WTC11 (cell line): ENCODE measurements at regions not wholly inside any gene's neighbourhood (a gene's known extent, or its start where the extent isn't known, plus 50 kb on each side); places are given as distances from the start of the nearest gene placed in this dataset.

Source experiments
- ATAC-seq: fragments of 200-7000 bp; cut with Tn5 transposase; 2 replicates; pipeline ENCODE4 v1.10.0; 2021; ENCODE audit warnings: mild to moderate bottlenecking, moderate library complexity
- CTCF ChIA-PET: fragments of 300-600 bp; sonication (Branson Sonifier 250); formaldehyde crosslinking; loops from one replicate; lab custom pipeline; 2021; ENCODE audit warnings: antibody characterized with exemption; lab: Charles Lee
- POLR2A ChIA-PET: fragments of 350-600 bp; sonication (Branson Sonifier 250); formaldehyde crosslinking; loops from one replicate; lab custom pipeline; 2021; ENCODE audit warnings: antibody characterized with exemption; lab: Charles Lee
- DNase-seq: peaks from one replicate; pipeline ENCODE4 v3.0.0; 2021; ENCODE audit warnings: low spot score
- H3K27ac Mint-ChIP-seq: 2 replicates; pipeline ENCODE4 v1.8.0; 2021; ENCODE audit warnings: mixed read lengths
- H3K27me3 Mint-ChIP-seq: 2 replicates; pipeline ENCODE4 v1.8.0; 2021; ENCODE audit warnings: low read depth, mild to moderate bottlenecking, moderate library complexity, mixed read lengths
- H3K36me3 Mint-ChIP-seq: 2 replicates; pipeline ENCODE4 v1.8.0; 2021; ENCODE audit warnings: mixed read lengths
- H3K4me1 Mint-ChIP-seq: 2 replicates; pipeline ENCODE4 v1.8.0; 2022; ENCODE audit warnings: mixed read lengths
- H3K4me3 Mint-ChIP-seq: 2 replicates; pipeline ENCODE4 v1.8.0; 2021; ENCODE audit warnings: mild to moderate bottlenecking, moderate library complexity, mixed read lengths
- H3K9me3 Mint-ChIP-seq: 2 replicates; pipeline ENCODE4 v1.8.0; 2021; ENCODE audit warnings: mixed read lengths
- CREM ChIP-seq: sonication (generic); formaldehyde crosslinking; IDR thresholded peaks from 2 replicates; pipeline ENCODE4 v1.8.1; 2022; ENCODE audit warnings: mild to moderate bottlenecking, missing genetic modification reagents, moderate library complexity
- EMX1 ChIP-seq: fragments of 250-450 bp; sonication (Bioruptor Pico); IDR thresholded peaks from 2 replicates; pipeline ENCODE4 v1.8.0; 2021; ENCODE audit warnings: mild to moderate bottlenecking
- ESRRA ChIP-seq: sonication (generic); formaldehyde crosslinking; IDR thresholded peaks from 2 replicates; pipeline ENCODE4 v1.8.1; 2022; ENCODE audit warnings: mild to moderate bottlenecking, missing genetic modification reagents, borderline replicate concordance
- FOXP1 ChIP-seq: sonication (generic); formaldehyde crosslinking; IDR thresholded peaks from 2 replicates; pipeline ENCODE4 v1.8.0; 2022; ENCODE audit warnings: missing genetic modification reagents, mild to moderate bottlenecking, moderate library complexity, borderline replicate concordance
- GRHL2 ChIP-seq: fragments of 250-450 bp; sonication (Bioruptor Pico); IDR thresholded peaks from 2 replicates; pipeline ENCODE4 v1.8.0; 2022; ENCODE audit warnings: mild to moderate bottlenecking, moderate library complexity; ENCODE audit not compliant: insufficient replicate concordance, severe bottlenecking
- HMGA2 ChIP-seq: fragments of 250-450 bp; sonication (Bioruptor Pico); IDR thresholded peaks from 2 replicates; pipeline ENCODE4 v1.4.0; 2021; ENCODE audit warnings: mild to moderate bottlenecking, moderate library complexity
- JAZF1 ChIP-seq: fragments of 250-450 bp; sonication (Bioruptor Pico); IDR thresholded peaks from 2 replicates; pipeline ENCODE4 v1.9.0; 2021; ENCODE audit warnings: moderate library complexity, mild to moderate bottlenecking, inconsistent platforms
- JUN ChIP-seq: sonication (generic); formaldehyde crosslinking; IDR thresholded peaks from 2 replicates; pipeline ENCODE4 v1.8.0; 2023; ENCODE audit warnings: mild to moderate bottlenecking, missing genetic modification reagents
- MYBL2 ChIP-seq: sonication (generic); formaldehyde crosslinking; IDR thresholded peaks from 2 replicates; pipeline ENCODE4 v1.8.1; 2023; ENCODE audit warnings: mild to moderate bottlenecking, moderate library complexity, missing genetic modification reagents
- SMAD3 ChIP-seq: sonication (generic); formaldehyde crosslinking; IDR thresholded peaks from 2 replicates; pipeline ENCODE4 v1.8.0; 2022; ENCODE audit warnings: missing genetic modification reagents, mild to moderate bottlenecking, borderline replicate concordance
- SP1 ChIP-seq: sonication (generic); formaldehyde crosslinking; conservative IDR thresholded peaks from 2 replicates; pipeline ENCODE4 v1.8.1; 2022; ENCODE audit warnings: missing genetic modification reagents
- TP53 ChIP-seq: sonication (generic); formaldehyde crosslinking; IDR thresholded peaks from 2 replicates; pipeline ENCODE4 v1.8.1; 2023; ENCODE audit warnings: mild to moderate bottlenecking, missing genetic modification reagents
- ZNF138 ChIP-seq: sonication (generic); formaldehyde crosslinking; conservative IDR thresholded peaks from 2 replicates; pipeline ENCODE4 v1.8.1; 2022; ENCODE audit warnings: mild to moderate bottlenecking, moderate library complexity, missing genetic modification reagents
- ZNF219 ChIP-seq: sonication (generic); formaldehyde crosslinking; IDR thresholded peaks from 2 replicates; pipeline ENCODE4 v1.8.0; 2023; ENCODE audit warnings: missing genetic modification reagents, mild to moderate bottlenecking, borderline replicate concordance
- ZNF263 ChIP-seq: sonication (generic); formaldehyde crosslinking; IDR thresholded peaks from 2 replicates; pipeline ENCODE4 v1.8.1; 2022; ENCODE audit warnings: low read depth, mild to moderate bottlenecking, moderate library complexity, missing genetic modification reagents
- ZNF671 ChIP-seq: fragments of 250-450 bp; sonication (Bioruptor Pico); IDR thresholded peaks from 2 replicates; pipeline ENCODE4 v1.8.0; 2021; ENCODE audit warnings: mild to moderate bottlenecking
- TF ChIP-seq, protein P1 (sequence below): sonication (generic); formaldehyde crosslinking; IDR thresholded peaks from 2 replicates; pipeline ENCODE4 v1.8.1; 2022; ENCODE audit warnings: missing genetic modification reagents, borderline replicate concordance
- TF ChIP-seq, protein P2 (sequence below): sonication (generic); formaldehyde crosslinking; IDR thresholded peaks from 2 replicates; pipeline ENCODE4 v1.8.1; 2023; ENCODE audit warnings: mild to moderate bottlenecking, missing genetic modification reagents, moderate library complexity
- TF ChIP-seq, protein P3 (sequence below): sonication (generic); formaldehyde crosslinking; IDR thresholded peaks from 2 replicates; pipeline ENCODE4 v1.8.0; 2023; ENCODE audit warnings: missing genetic modification reagents, mild to moderate bottlenecking, borderline replicate concordance
- TF ChIP-seq, protein P4 (sequence below): sonication (generic); formaldehyde crosslinking; IDR thresholded peaks from 2 replicates; pipeline ENCODE4 v1.8.0; 2023; ENCODE audit warnings: mild to moderate bottlenecking, missing genetic modification reagents
- TF ChIP-seq, protein P5 (sequence below): fragments of 250-450 bp; sonication (Bioruptor Pico); IDR thresholded peaks from 2 replicates; pipeline ENCODE4 v1.9.0; 2021; ENCODE audit warnings: moderate library complexity, mild to moderate bottlenecking, inconsistent platforms, borderline replicate concordance
- TF ChIP-seq, protein P6 (sequence below): sonication (generic); formaldehyde crosslinking; conservative IDR thresholded peaks from 2 replicates; pipeline ENCODE4 v1.8.1; 2022; ENCODE audit warnings: mild to moderate bottlenecking, missing genetic modification reagents

DNA sequence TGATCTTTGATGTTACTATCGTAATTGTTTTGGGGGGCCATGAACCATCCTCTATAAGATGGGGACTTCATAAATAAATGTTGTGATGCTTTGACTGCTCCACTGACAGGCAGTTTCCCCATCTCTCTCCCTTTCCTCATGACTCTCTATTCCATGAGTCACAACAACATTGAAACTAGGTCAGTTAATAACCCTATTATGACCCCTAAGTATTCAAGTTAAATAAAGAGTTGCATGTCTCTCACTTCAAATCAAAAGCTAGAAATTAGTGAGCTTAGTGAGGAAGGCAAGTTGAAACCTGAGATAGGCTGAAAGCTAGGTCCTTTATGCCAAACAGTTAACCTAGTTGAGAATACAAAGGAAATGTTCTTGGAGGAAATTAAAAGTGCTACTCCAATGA is 491.0 kb downstream of the HAO1 start:
- H3K36me3 Mint-ChIP-seq = no peaks in the 10 kb centered on the region
- CTCF ChIA-PET = no interaction called here

DNA sequence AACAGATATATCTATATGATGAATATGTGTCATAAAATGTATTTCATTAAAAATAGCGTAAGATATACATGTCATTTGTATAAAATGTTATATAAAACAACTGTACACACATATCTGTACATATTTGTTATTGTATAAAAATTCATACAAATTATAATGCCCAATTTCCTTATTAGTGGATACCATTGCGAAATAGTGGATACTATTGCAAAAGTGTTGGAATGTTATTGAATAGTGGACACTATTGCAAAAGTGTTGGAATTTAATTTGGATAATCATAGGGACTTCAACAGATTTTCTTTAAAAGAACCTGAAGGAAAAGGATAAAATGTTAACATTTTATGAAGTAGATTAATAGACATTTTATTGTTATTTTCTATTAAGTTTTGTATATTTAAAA is 487.4 kb downstream of the HAO1 start:
- ATAC-seq (no peak), DNase-seq (no peak)
- no peaks in the 10 kb centered on the region for H3K27me3 Mint-ChIP-seq
- no peak overlapping the region for H3K4me3 Mint-ChIP-seq
- H3K4me1 Mint-ChIP-seq = no peaks in the 10 kb centered on the region
- CTCF ChIA-PET = no interaction called here
- H3K36me3 Mint-ChIP-seq = no peaks in the 10 kb centered on the region
- H3K9me3 Mint-ChIP-seq = 0 out of 2 replicates have a peak, but pooled peaks cover 5% of the 10 kb centered on the region
- H3K27ac Mint-ChIP-seq = no peak overlapping the region
- POLR2A ChIA-PET = no interaction called here
- TF ChIP-seq FOXP1 (CRISPR knock-in tag) (no peak), SP1 (CRISPR knock-in tag) (no peak), JAZF1 (no peak), ESRRA (CRISPR knock-in tag) (no peak), CREM (CRISPR knock-in tag) (no peak), JUN (CRISPR knock-in tag) (no peak)
- TF ChIP-seq, protein P1, sequence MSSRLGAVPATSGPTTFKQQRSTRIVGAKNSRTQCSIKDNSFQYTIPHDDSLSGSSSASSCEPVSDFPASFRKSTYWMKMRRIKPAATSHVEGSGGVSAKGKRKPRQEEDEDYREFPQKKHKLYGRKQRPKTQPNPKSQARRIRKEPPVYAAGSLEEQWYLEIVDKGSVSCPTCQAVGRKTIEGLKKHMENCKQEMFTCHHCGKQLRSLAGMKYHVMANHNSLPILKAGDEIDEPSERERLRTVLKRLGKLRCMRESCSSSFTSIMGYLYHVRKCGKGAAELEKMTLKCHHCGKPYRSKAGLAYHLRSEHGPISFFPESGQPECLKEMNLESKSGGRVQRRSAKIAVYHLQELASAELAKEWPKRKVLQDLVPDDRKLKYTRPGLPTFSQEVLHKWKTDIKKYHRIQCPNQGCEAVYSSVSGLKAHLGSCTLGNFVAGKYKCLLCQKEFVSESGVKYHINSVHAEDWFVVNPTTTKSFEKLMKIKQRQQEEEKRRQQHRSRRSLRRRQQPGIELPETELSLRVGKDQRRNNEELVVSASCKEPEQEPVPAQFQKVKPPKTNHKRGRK (CRISPR knock-in tag) = no peak

More for the DNA sequence above, 491.0 kb downstream of the HAO1 start:
- ATAC-seq = no peak
- DNase-seq = no peak
- no peaks in the 10 kb centered on the region for H3K4me1 Mint-ChIP-seq
- 0 out of 2 replicates have a peak, but pooled peaks cover 3% of the 10 kb centered on the region for H3K9me3 Mint-ChIP-seq
- no peaks in the 10 kb centered on the region for H3K27me3 Mint-ChIP-seq
- no peak overlapping the region for H3K27ac Mint-ChIP-seq
- no peak overlapping the region for H3K4me3 Mint-ChIP-seq
- TF ChIP-seq EMX1 (CRISPR knock-in tag) (no peak), HMGA2 (CRISPR knock-in tag) (no peak), ZNF219 (CRISPR knock-in tag) (no peak), TP53 (CRISPR knock-in tag) (no peak), ZNF671 (no peak)
- TF ChIP-seq, protein P2, sequence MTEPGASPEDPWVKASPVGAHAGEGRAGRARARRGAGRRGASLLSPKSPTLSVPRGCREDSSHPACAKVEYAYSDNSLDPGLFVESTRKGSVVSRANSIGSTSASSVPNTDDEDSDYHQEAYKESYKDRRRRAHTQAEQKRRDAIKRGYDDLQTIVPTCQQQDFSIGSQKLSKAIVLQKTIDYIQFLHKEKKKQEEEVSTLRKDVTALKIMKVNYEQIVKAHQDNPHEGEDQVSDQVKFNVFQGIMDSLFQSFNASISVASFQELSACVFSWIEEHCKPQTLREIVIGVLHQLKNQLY (CRISPR knock-in tag) = no peak
- TF ChIP-seq, protein P3, sequence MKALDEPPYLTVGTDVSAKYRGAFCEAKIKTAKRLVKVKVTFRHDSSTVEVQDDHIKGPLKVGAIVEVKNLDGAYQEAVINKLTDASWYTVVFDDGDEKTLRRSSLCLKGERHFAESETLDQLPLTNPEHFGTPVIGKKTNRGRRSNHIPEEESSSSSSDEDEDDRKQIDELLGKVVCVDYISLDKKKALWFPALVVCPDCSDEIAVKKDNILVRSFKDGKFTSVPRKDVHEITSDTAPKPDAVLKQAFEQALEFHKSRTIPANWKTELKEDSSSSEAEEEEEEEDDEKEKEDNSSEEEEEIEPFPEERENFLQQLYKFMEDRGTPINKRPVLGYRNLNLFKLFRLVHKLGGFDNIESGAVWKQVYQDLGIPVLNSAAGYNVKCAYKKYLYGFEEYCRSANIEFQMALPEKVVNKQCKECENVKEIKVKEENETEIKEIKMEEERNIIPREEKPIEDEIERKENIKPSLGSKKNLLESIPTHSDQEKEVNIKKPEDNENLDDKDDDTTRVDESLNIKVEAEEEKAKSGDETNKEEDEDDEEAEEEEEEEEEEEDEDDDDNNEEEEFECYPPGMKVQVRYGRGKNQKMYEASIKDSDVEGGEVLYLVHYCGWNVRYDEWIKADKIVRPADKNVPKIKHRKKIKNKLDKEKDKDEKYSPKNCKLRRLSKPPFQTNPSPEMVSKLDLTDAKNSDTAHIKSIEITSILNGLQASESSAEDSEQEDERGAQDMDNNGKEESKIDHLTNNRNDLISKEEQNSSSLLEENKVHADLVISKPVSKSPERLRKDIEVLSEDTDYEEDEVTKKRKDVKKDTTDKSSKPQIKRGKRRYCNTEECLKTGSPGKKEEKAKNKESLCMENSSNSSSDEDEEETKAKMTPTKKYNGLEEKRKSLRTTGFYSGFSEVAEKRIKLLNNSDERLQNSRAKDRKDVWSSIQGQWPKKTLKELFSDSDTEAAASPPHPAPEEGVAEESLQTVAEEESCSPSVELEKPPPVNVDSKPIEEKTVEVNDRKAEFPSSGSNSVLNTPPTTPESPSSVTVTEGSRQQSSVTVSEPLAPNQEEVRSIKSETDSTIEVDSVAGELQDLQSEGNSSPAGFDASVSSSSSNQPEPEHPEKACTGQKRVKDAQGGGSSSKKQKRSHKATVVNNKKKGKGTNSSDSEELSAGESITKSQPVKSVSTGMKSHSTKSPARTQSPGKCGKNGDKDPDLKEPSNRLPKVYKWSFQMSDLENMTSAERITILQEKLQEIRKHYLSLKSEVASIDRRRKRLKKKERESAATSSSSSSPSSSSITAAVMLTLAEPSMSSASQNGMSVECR = no peak
- POLR2A ChIA-PET = no interaction called here

DNA sequence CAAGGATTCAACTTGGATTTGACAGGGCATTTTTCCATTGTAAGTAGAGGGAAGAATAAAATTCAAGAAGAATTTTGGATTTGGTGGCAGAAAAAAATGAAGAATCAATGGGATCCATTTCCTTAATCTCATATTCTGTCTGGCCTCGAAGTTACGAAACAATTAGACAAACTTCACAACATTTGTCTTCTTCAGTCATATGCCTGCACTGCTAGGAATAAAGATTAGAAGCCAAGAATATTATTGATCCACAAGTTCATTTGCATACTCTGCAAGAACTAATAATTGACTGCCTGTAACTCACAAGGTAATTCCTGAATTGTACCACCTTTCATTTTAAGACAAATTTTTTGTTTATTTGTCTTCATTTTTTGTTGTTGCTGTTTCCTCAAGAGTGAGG is 486.2 kb downstream of the HAO1 start:
- Mint-ChIP-seq H3K4me1 (no peaks in the 10 kb centered on the region; the same call in 1 of the 2 replicates), H3K36me3 (no peaks in the 10 kb centered on the region), H3K27me3 (no peaks in the 10 kb centered on the region), H3K27ac (no peak overlapping the region), H3K4me3 (no peak overlapping the region), H3K9me3 (0 out of 2 replicates have a peak, but pooled peaks cover 5% of the 10 kb centered on the region)
- CTCF ChIA-PET = no interaction called here
- POLR2A ChIA-PET = no interaction called here
- no peak for ATAC-seq
- no peak for DNase-seq
- no peak for TF ChIP-seq GRHL2 (CRISPR knock-in tag)
- TF ChIP-seq JAZF1 = no peak
- no peak for TF ChIP-seq ZNF263 (CRISPR knock-in tag)
- no peak for TF ChIP-seq SMAD3 (CRISPR knock-in tag)
- no peak for TF ChIP-seq ZNF138 (CRISPR knock-in tag)
- TF ChIP-seq, protein P4, sequence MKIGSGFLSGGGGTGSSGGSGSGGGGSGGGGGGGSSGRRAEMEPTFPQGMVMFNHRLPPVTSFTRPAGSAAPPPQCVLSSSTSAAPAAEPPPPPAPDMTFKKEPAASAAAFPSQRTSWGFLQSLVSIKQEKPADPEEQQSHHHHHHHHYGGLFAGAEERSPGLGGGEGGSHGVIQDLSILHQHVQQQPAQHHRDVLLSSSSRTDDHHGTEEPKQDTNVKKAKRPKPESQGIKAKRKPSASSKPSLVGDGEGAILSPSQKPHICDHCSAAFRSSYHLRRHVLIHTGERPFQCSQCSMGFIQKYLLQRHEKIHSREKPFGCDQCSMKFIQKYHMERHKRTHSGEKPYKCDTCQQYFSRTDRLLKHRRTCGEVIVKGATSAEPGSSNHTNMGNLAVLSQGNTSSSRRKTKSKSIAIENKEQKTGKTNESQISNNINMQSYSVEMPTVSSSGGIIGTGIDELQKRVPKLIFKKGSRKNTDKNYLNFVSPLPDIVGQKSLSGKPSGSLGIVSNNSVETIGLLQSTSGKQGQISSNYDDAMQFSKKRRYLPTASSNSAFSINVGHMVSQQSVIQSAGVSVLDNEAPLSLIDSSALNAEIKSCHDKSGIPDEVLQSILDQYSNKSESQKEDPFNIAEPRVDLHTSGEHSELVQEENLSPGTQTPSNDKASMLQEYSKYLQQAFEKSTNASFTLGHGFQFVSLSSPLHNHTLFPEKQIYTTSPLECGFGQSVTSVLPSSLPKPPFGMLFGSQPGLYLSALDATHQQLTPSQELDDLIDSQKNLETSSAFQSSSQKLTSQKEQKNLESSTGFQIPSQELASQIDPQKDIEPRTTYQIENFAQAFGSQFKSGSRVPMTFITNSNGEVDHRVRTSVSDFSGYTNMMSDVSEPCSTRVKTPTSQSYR (CRISPR knock-in tag) = no peak
- TF ChIP-seq, protein P5, sequence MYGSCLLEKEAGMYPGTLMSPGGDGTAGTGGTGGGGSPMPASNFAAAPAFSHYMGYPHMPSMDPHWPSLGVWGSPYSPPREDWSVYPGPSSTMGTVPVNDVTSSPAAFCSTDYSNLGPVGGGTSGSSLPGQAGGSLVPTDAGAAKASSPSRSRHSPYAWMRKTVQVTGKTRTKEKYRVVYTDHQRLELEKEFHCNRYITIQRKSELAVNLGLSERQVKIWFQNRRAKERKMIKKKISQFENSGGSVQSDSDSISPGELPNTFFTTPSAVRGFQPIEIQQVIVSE = no peak
- TF ChIP-seq, protein P6, sequence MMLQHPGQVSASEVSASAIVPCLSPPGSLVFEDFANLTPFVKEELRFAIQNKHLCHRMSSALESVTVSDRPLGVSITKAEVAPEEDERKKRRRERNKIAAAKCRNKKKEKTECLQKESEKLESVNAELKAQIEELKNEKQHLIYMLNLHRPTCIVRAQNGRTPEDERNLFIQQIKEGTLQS = no peak
- no peak for TF ChIP-seq MYBL2
